Calu3 (cell line): ENCODE measurements at regions not wholly inside any gene's neighbourhood (a gene's known extent, or its start where the extent isn't known, plus 50 kb on each side); places are given as distances from the start of the nearest gene placed in this dataset.

Source experiments
- BruUV-seq: library from RNA; stranded (reverse); fragments of 400-500 nt; replicated peaks from 2 replicates; lab custom pipeline; 2021; lab: Mats Ljungman, UMichigan
- CTCF ChIA-PET: fragments of 300-600 bp; sonication (Branson Sonifier 250); formaldehyde crosslinking; loops from one replicate; lab custom pipeline; 2022; ENCODE audit warnings: antibody characterized with exemption; lab: Charles Lee
- DNase-seq: peaks from one replicate; pipeline ENCODE4 v3.0.0; 2022
- H3K27ac Mint-ChIP-seq: one replicate; pipeline ENCODE4 v1.8.0; 2022; ENCODE audit warnings: mixed read lengths; ENCODE audit not compliant: unreplicated experiment
- H3K27me3 Mint-ChIP-seq: one replicate; pipeline ENCODE4 v1.8.0; 2022; ENCODE audit warnings: mixed read lengths; ENCODE audit not compliant: unreplicated experiment
- H3K36me3 Mint-ChIP-seq: one replicate; pipeline ENCODE4 v1.8.0; 2022; ENCODE audit warnings: mild to moderate bottlenecking, moderate library complexity, mixed read lengths; ENCODE audit not compliant: insufficient read depth, unreplicated experiment
- H3K4me1 Mint-ChIP-seq: one replicate; pipeline ENCODE4 v1.8.0; 2022; ENCODE audit warnings: mild to moderate bottlenecking, low read depth, mixed read lengths; ENCODE audit not compliant: unreplicated experiment
- H3K4me3 Mint-ChIP-seq: one replicate; pipeline ENCODE4 v1.8.0; 2022; ENCODE audit warnings: mild to moderate bottlenecking, low read depth, moderate library complexity, mixed read lengths; ENCODE audit not compliant: unreplicated experiment
- H3K9me3 Mint-ChIP-seq: one replicate; pipeline ENCODE4 v1.8.0; 2022; ENCODE audit warnings: low read depth, mixed read lengths; ENCODE audit not compliant: unreplicated experiment
- intact Hi-C: fragments of 100-400 bp; cut with micrococcal nuclease; formaldehyde crosslinking; loops from one replicate; pipeline ENCODE4 v1.10.0; 2022; ENCODE audit not compliant: unreplicated experiment
- TF ChIP-seq, protein P1 (sequence below): fragments of 200-600 bp; IDR thresholded peaks from one replicate; pipeline ENCODE4 v1.8.0; 2022; ENCODE audit warnings: antibody characterized with exemption; ENCODE audit not compliant: unreplicated experiment

DNA sequence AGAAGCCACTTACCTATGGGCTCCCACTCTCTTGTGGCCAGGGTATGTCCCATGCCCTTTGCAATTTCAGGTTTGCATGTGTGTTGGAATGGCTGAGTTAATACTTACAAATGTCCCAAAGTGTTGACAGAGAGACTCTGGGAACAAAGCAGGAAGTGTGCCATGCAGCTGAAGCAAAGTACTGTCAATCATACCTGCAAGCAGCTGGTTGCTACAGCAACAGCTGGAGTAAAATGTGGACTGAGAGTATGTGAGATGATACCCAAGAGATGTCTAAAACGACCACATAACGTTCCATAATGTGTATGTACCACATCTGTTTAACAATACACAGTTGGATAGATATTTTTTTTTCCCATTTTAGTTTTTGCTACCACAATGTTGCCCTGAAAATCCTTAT lies 82.8 kb upstream of the CAMK2D start:
- TF ChIP-seq, protein P1, sequence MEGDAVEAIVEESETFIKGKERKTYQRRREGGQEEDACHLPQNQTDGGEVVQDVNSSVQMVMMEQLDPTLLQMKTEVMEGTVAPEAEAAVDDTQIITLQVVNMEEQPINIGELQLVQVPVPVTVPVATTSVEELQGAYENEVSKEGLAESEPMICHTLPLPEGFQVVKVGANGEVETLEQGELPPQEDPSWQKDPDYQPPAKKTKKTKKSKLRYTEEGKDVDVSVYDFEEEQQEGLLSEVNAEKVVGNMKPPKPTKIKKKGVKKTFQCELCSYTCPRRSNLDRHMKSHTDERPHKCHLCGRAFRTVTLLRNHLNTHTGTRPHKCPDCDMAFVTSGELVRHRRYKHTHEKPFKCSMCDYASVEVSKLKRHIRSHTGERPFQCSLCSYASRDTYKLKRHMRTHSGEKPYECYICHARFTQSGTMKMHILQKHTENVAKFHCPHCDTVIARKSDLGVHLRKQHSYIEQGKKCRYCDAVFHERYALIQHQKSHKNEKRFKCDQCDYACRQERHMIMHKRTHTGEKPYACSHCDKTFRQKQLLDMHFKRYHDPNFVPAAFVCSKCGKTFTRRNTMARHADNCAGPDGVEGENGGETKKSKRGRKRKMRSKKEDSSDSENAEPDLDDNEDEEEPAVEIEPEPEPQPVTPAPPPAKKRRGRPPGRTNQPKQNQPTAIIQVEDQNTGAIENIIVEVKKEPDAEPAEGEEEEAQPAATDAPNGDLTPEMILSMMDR, result no peak
- Mint-ChIP-seq H3K9me3 (no peaks in the 10 kb centered on the region), H3K4me3 (no peak overlapping the region), H3K4me1 (peaks cover 16% of the 10 kb centered on the region), H3K27ac (no peak overlapping the region), H3K36me3 (no peaks in the 10 kb centered on the region), H3K27me3 (no peaks in the 10 kb centered on the region)
- no TSS peak for BruUV-seq
- intact Hi-C loops, result no loop called here
- CTCF ChIA-PET, result no interaction called here
- no peak for DNase-seq

DNA sequence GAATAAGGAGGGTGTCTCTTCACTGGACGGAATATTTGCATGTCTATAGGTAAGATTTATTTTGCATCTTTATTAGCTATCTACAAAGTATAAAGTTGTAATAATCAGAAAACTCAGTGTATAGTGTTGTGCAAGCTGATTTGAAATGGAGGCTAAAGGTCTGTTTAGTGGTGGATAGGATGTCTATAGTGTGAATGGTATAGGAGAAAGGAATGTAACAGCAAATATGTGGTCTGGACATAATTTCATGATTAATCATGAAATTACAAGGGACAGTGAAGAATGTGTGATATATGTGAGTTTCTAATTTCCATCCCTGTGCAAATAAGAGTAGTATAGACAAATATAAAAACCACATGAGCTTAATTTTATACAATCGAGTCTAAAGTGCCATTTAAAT lies 79.3 kb upstream of the CAMK2D start:
- no TSS peak for BruUV-seq
- H3K4me1 Mint-ChIP-seq, result peaks cover 9% of the 10 kb centered on the region
- intact Hi-C loops, result no loop called here

GRCh38 chr4:113838460-113838859 lies 76.9 kb upstream of the CAMK2D start:
- TF ChIP-seq, protein P1, result no peak
- H3K27me3 Mint-ChIP-seq, result no peaks in the 10 kb centered on the region
- BruUV-seq, result no TSS peak
- CTCF ChIA-PET, result no interaction called here
- H3K27ac Mint-ChIP-seq, result no peak overlapping the region
- H3K4me3 Mint-ChIP-seq, result no peak overlapping the region
- no peaks in the 10 kb centered on the region for H3K9me3 Mint-ChIP-seq
- H3K4me1 Mint-ChIP-seq, result peaks cover 9% of the 10 kb centered on the region
- intact Hi-C loops, result no loop called here
- DNase-seq, result no peak
- H3K36me3 Mint-ChIP-seq, result no peaks in the 10 kb centered on the region

More for the DNA sequence above, 79.3 kb upstream of the CAMK2D start:
- no peaks in the 10 kb centered on the region for H3K9me3 Mint-ChIP-seq
- CTCF ChIA-PET, result no interaction called here
- DNase-seq, result no peak
- no peak overlapping the region for H3K4me3 Mint-ChIP-seq
- H3K27me3 Mint-ChIP-seq, result no peaks in the 10 kb centered on the region
- TF ChIP-seq, protein P1, result no peak
- H3K36me3 Mint-ChIP-seq, result no peaks in the 10 kb centered on the region
- no peak overlapping the region for H3K27ac Mint-ChIP-seq

DNA sequence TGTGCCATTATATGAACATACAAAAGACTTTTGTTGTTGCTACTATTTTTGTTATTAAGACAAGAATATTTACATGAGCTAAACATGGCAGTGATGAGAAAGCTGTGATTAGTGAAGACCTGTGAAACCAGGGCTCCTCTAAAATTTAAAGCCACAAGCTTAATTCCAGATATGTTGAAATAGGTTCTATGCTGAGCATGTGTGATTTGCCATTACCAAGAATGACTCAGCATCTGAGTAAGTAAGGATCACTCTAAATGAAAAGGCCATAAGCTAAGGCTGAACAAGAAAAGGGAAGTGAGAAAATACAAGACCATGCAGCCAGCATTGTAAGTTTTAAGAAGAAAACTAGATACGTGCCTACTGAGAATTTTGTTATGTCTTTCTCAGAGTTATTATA lies 75.9 kb upstream of the CAMK2D start:
- Mint-ChIP-seq H3K27me3 (no peaks in the 10 kb centered on the region), H3K4me3 (no peak overlapping the region), H3K36me3 (no peaks in the 10 kb centered on the region), H3K9me3 (no peaks in the 10 kb centered on the region), H3K4me1 (peaks cover 9% of the 10 kb centered on the region), H3K27ac (no peak overlapping the region)
- TF ChIP-seq, protein P1, result no peak
- no peak for DNase-seq
- CTCF ChIA-PET, result no interaction called here
- intact Hi-C loops, result no loop called here
- no TSS peak for BruUV-seq
